GM12892 (cell line): ENCODE measurements at regions not wholly inside any gene's neighbourhood (a gene's known extent, or its start where the extent isn't known, plus 50 kb on each side); places are given as distances from the start of the nearest gene placed in this dataset.

Source experiments
- POLR2A ChIP-seq: IDR thresholded peaks from 2 replicates; pipeline ENCODE4 v1.6.1; 2011; ENCODE audit warnings: low read depth, low read length, control low read depth
- POLR2AphosphoS5 ChIP-seq: IDR thresholded peaks from 2 replicates; pipeline ENCODE4 v1.6.1; 2011; ENCODE audit warnings: low read depth, low read length, control low read depth
- TAF1 ChIP-seq: IDR thresholded peaks from 2 replicates; pipeline ENCODE4 v1.6.1; 2011; ENCODE audit warnings: low read depth, mild to moderate bottlenecking, control low read depth, low read length, borderline replicate concordance

GRCh38 chr2:59561281-59561680 lies 992.2 kb downstream of the BCL11A start:
- TF ChIP-seq TAF1 (no peak), POLR2A (no peak), POLR2AphosphoS5 (no peak)
